ENCODE measurements at regions not wholly inside any gene's neighbourhood (a gene's known extent, or its start where the extent isn't known, plus 50 kb on each side); places are given as distances from the start of the nearest gene placed in this dataset.

DNA sequence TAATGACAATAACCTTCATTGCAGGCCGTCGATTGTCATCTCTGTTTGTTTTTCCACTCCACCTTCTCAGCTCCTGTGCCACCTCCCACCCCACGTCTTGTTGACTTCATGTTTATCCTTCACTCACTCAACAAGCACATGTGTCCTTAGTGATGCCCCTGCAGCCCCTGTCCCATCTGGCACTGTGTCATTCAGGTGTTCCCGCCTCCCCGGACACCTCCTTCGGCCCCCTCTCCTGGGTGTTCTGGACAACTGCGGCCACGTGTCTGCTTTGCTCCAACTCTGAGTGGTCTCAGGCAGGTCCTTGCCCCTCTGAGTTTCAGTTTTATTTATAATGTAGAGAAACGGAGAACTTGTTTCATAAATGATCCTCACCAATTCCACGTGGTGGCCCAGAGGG is 91.0 kb upstream of the COL5A1 start:
- DNase-seq (ENCODE audit: low spot score), result no peak
- Histone ChIP-seq H3K4me3 (ENCODE audit: severe bottlenecking) (no peak overlapping the region), H3K36me3 (ENCODE audit: low read depth) (no peaks in the 10 kb centered on the region), H3K27ac (ENCODE audit: poor library complexity, severe bottlenecking) (peak overlapping the region; percentile 74), H3K4me1 (ENCODE audit: insufficient read depth, poor library complexity, severe bottlenecking) (peaks cover 14% of the 10 kb centered on the region), H3K9me3 (ENCODE audit: severe bottlenecking) (no peaks in the 10 kb centered on the region), H3K27me3 (ENCODE audit: insufficient read depth, poor library complexity, severe bottlenecking) (no peaks in the 10 kb centered on the region)
- ATAC-seq (ENCODE audit: low read depth), result no peak
- TF ChIP-seq, protein P1, sequence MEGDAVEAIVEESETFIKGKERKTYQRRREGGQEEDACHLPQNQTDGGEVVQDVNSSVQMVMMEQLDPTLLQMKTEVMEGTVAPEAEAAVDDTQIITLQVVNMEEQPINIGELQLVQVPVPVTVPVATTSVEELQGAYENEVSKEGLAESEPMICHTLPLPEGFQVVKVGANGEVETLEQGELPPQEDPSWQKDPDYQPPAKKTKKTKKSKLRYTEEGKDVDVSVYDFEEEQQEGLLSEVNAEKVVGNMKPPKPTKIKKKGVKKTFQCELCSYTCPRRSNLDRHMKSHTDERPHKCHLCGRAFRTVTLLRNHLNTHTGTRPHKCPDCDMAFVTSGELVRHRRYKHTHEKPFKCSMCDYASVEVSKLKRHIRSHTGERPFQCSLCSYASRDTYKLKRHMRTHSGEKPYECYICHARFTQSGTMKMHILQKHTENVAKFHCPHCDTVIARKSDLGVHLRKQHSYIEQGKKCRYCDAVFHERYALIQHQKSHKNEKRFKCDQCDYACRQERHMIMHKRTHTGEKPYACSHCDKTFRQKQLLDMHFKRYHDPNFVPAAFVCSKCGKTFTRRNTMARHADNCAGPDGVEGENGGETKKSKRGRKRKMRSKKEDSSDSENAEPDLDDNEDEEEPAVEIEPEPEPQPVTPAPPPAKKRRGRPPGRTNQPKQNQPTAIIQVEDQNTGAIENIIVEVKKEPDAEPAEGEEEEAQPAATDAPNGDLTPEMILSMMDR (IDR thresholded peaks at IDR 0.05; ENCODE audit: poor library complexity, severe bottlenecking), result no peak

DNA sequence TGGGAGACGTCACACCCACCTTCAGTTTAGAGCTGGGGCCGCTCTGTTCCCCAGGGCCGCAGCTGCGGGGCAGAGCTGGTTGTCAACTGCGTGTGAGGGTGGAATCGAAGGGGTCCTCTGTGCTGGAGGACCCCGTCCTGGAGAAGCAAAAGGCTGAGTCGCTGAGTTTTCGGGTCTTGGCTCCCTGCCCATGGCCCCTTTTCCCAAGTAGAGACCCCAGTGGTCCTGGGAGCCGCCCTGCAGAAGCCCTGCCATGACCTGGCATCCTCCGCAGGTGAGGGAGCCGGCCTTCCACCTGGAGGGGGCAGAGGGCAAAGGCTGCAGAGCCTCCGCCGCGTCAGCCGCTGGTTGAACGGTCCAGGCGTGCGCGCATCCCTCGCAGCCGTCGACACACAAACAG is 90.4 kb upstream of the COL5A1 start:
- peaks cover 14% of the 10 kb centered on the region for H3K4me1 ChIP-seq (ENCODE audit: insufficient read depth, poor library complexity, severe bottlenecking)
- peak overlapping the region; percentile 74 for H3K27ac ChIP-seq (ENCODE audit: poor library complexity, severe bottlenecking)
- no peaks in the 10 kb centered on the region for H3K27me3 ChIP-seq (ENCODE audit: insufficient read depth, poor library complexity, severe bottlenecking)

DNA sequence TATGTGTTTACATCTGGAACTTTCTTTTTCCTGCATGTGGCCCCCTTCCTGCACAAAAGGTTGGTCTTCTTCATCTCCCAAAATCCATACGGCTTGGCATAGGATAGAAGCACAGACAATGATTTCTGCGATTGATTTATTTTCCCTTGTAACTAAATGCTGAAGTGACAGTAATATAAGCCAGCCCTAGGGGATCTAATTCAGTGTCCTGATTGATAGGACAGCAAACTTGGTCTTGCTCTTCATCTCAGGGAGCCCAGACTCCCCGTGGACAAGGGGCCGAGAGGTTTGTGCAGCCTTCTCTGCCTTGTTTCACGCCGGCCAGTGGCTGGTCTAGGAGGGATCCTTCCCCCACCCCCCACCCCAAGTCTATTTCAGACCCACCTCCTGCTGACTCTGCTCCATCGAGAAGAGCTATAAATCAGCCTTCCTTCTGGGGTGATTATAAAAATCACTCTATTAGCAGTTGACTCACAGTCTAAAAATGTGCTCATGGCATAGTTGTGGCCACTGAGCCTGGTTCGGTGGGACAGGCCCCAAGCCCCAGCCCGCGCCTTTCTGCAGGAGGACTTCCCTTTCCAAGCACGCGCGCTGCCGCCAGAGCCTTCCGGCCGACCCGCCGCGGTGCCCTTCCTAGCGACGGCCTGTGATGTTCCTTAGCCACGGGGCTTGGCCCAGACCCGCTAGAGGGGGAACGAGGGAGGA is 89.8 kb upstream of the COL5A1 start:
- no peak overlapping the region for H3K4me3 ChIP-seq (ENCODE audit: severe bottlenecking)
- no peaks in the 10 kb centered on the region for H3K36me3 ChIP-seq (ENCODE audit: low read depth)
- DNase-seq (ENCODE audit: low spot score) (no peak), ATAC-seq (ENCODE audit: low read depth) (peak; percentile 87)
- peak overlapping the region; percentile 74 for H3K27ac ChIP-seq (ENCODE audit: poor library complexity, severe bottlenecking)
- TF ChIP-seq, protein P1 (IDR thresholded peaks at IDR 0.05; ENCODE audit: poor library complexity, severe bottlenecking), result no peak
- H3K9me3 ChIP-seq (ENCODE audit: severe bottlenecking), result no peaks in the 10 kb centered on the region
- no peaks in the 10 kb centered on the region for H3K27me3 ChIP-seq (ENCODE audit: insufficient read depth, poor library complexity, severe bottlenecking)
- H3K4me1 ChIP-seq (ENCODE audit: insufficient read depth, poor library complexity, severe bottlenecking), result peaks cover 14% of the 10 kb centered on the region

More for the DNA sequence above, 90.4 kb upstream of the COL5A1 start:
- no peak overlapping the region for H3K4me3 ChIP-seq (ENCODE audit: severe bottlenecking)
- no peaks in the 10 kb centered on the region for H3K36me3 ChIP-seq (ENCODE audit: low read depth)
- H3K9me3 ChIP-seq (ENCODE audit: severe bottlenecking), result no peaks in the 10 kb centered on the region
- no peak for ATAC-seq (ENCODE audit: low read depth)
- TF ChIP-seq, protein P1 (IDR thresholded peaks at IDR 0.05; ENCODE audit: poor library complexity, severe bottlenecking), result no peak
- no peak for DNase-seq (ENCODE audit: low spot score)

DNA sequence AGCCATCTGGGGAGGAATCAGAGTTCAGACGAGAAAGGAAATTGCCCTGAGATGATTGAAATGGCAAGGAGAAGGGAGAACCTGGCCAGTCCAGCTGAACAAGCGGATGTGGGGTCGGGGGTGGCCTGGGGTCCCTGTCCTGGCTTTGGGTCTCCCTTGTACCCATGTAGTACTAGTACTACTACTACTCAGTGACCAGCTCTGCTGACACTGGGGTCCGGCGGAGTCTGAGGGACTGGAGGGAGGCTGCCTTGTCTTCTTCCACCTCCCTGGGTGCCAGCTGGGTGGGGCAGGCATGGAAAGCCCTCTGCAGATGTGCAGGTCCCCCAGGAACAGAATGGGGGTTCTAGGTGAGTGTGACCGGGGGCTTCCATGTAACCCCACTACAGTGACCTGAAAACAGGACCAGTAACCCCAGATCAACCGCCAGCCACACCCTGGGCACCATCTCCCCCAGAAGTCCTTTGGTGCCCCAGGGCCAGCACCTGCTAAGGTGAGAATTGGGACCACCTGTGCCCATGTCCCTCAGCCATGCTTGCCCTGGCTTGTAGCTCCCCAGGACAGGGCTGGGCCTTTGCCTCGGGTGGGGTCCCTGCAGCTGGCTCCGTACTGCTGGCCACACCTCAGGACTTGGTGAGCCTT is 89.1 kb upstream of the COL5A1 start:
- TF ChIP-seq, protein P1 (IDR thresholded peaks at IDR 0.05; ENCODE audit: poor library complexity, severe bottlenecking), result no peak
- Histone ChIP-seq H3K27ac (ENCODE audit: poor library complexity, severe bottlenecking) (peak overlapping the region; percentile 74), H3K36me3 (ENCODE audit: low read depth) (no peaks in the 10 kb centered on the region), H3K27me3 (ENCODE audit: insufficient read depth, poor library complexity, severe bottlenecking) (no peaks in the 10 kb centered on the region), H3K4me1 (ENCODE audit: insufficient read depth, poor library complexity, severe bottlenecking) (peaks cover 14% of the 10 kb centered on the region), H3K9me3 (ENCODE audit: severe bottlenecking) (no peaks in the 10 kb centered on the region), H3K4me3 (ENCODE audit: severe bottlenecking) (no peak overlapping the region)
- ATAC-seq (ENCODE audit: low read depth) (no peak), DNase-seq (ENCODE audit: low spot score) (no peak)
